ENCODE measurements at regions not wholly inside any gene's neighbourhood (a gene's known extent, or its start where the extent isn't known, plus 50 kb on each side); places are given as distances from the start of the nearest gene placed in this dataset.

GRCh38 chr20:23232219-23232581 is 118.4 kb upstream of the NXT1 start:
- TF ChIP-seq PRDM10 (tag by site-specific recombination; IDR thresholded peaks at IDR 0.05) (no peak), KLF9 (tag by site-specific recombination; IDR thresholded peaks at IDR 0.05; ENCODE audit: low read depth) (no peak), ZNF660 (tag by site-specific recombination; IDR thresholded peaks at IDR 0.05) (no peak), ZNF133 (tag by site-specific recombination; IDR thresholded peaks at IDR 0.05) (no peak), SP7 (tag by site-specific recombination; IDR thresholded peaks at IDR 0.05) (no peak), ZEB2 (tag by site-specific recombination; IDR thresholded peaks at IDR 0.05) (no peak), ZNF624 (tag by site-specific recombination; IDR thresholded peaks at IDR 0.05) (no peak), ZNF341 (tag by site-specific recombination; IDR thresholded peaks at IDR 0.05; ENCODE audit: low read depth) (no peak), CTCF (tag by site-specific recombination; IDR thresholded peaks at IDR 0.05) (no peak), TSHZ1 (tag by site-specific recombination; IDR thresholded peaks at IDR 0.05; ENCODE audit: borderline replicate concordance) (no peak), PBX3 (CRISPR knock-in tag; IDR thresholded peaks at IDR 0.05) (no peak)
